Activated naive CD4-positive, alpha-beta T cell treated with anti-CD3 and anti-CD28 coated beads, Interleukin-2, amount 50 U/mL, for 72 hours (primary cell): ENCODE measurements at regions not wholly inside any gene's neighbourhood (a gene's known extent, or its start where the extent isn't known, plus 50 kb on each side); places are given as distances from the start of the nearest gene placed in this dataset.
"Not testable (repeated sequence)": the region's sequence is repeated elsewhere in the genome, so short reads cannot be mapped to it uniquely, and the experiment has no call there.

Experiments used
- ATAC-seq, 2 donors: fragments of 150-1000 bp; cut with Tn5 transposase; 2 replicates each; pipeline ENCODE4 v1.10.0; 2021; ENCODE audit warnings: mild to moderate bottlenecking in 2 of 2, moderate library complexity in 2 of 2
- DNase-seq, 2 donors: peaks; one replicate each; pipeline ENCODE4 v3.0.0; 2021 to 2022; ENCODE audit warnings: low spot score in 2 of 2
- H3K27ac Mint-ChIP-seq, 2 donors: one replicate each; pipeline ENCODE4 v1.8.0; 2022; ENCODE audit warnings: mild to moderate bottlenecking in 2 of 2, mixed read lengths in 2 of 2
- H3K36me3 Mint-ChIP-seq, 2 donors: one replicate each; pipeline ENCODE4 v1.8.0; 2022; ENCODE audit warnings: mixed read lengths in 2 of 2
- H3K9me3 Mint-ChIP-seq, 2 donors: one replicate each; pipeline ENCODE4 v1.8.0; 2022; ENCODE audit warnings: mixed read lengths in 2 of 2

DNA sequence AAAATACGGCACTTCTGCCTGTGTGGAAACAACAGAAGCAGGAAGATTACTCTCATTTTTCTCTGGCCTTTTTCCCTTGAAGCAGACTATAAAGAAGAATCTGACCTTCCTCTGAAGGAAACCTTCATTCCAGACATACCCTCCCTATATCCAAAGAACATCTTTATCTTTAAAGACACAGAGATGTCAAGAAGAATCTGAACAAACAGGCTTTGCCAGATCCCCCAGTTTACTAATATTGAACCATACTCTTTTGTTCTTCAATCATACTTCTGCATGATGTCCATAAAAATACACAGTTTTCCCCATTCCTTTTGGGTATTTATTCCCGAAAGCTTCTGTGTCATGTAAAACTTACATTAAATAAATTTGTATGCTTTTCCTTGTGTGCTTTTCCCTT lies 225.8 kb downstream of the MAT2B start:
- DNase-seq: no peak
- H3K36me3 Mint-ChIP-seq: no peaks in the 10 kb centered on the region
- ATAC-seq: no peak
- H3K9me3 Mint-ChIP-seq: peaks cover 0 to 11% of the 10 kb centered on the region in 2 donors
- no peak overlapping the region for H3K27ac Mint-ChIP-seq

DNA sequence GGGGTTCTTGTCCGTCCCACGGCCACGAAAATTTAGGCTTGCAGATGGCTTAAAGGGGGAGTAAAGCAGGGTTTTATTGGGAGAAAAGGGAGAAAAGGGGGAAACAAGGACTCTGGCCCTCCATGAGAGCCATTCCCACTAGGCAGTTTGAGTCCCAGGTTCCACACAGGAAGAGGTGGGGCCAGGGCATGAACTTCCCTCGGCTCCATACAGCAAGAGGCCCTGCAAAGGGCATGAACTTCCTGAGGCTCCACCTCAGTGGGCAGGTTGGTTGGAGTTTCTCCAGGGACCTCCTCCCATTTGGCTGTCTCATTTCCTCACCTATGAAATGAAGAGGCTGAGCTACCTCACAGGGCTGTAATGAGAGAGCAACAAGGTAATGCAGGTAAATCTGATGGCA lies 229.7 kb downstream of the MAT2B start:
- DNase-seq (no peak), ATAC-seq (no peak)
- Mint-ChIP-seq H3K36me3 (no peaks in the 10 kb centered on the region), H3K9me3 (peaks cover under 1 to 4% of the 10 kb centered on the region in 2 donors), H3K27ac (no peak overlapping the region)

DNA sequence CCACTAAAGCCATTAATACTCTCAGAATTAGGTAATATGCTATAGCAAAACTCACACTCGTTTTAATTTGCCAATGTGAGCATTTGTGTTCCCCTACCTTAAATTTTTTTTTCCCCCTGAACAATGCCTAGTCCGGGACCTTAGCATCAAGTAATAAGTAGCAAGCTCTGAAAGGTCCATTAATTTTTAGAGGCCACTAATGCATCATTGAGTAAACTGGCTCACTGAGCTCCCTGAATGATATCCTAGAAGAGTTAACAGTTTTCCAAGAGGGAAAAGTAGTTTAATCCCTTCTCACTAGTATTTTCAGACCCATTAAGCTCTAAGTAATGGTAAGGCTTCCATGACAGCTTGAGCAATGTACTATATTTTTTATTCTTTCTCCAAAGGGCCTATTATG lies 242.2 kb downstream of the MAT2B start:
- no peak for DNase-seq
- Mint-ChIP-seq H3K9me3 (peaks cover 6 to 12% of the 10 kb centered on the region in 2 donors), H3K27ac (no peak overlapping the region), H3K36me3 (no peaks in the 10 kb centered on the region)
- no peak for ATAC-seq

DNA sequence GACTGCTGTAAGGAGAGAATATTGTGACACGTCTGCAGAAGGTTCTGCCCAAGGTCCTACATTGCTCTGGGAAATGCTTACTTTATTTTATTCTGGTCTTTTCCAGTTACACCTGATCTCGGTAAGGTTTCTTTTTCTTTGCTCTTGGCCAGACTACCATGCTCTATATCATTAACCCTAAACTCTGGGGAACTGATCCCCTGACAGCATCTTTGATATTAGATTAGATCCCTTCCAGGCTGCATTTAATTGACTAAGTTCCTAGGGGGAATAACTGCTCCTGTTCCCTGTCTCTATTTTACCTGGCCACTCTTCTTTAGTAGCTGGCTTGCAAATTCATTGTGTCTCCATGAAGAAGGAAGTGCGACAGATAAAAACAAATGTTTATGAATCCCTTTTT lies 243.5 kb downstream of the MAT2B start:
- Mint-ChIP-seq H3K9me3 (peaks cover 5 to 12% of the 10 kb centered on the region in 2 donors), H3K27ac (no peak overlapping the region), H3K36me3 (no peaks in the 10 kb centered on the region)
- no peak for DNase-seq
- no peak for ATAC-seq

DNA sequence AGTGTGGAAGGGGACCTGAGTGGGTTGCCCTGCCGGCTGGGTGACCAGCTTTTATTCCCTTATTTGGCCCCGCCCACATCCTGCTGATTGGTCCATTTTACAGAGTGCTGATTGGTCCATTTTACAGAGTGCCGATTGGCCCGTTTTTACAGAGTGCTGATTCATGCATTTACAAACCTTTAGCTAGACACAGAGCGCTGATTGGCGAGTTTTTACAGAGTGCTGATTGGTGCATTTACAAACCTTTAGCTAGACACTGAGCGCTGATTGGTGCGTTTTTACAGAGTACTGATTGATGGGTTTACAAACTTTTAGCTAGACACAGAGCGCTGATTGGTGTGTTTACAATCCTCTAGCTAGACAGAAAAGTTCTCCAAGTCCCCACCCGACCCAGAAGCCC lies 245.0 kb downstream of the MAT2B start:
- H3K36me3 Mint-ChIP-seq, H3K27ac Mint-ChIP-seq, ATAC-seq, DNase-seq: not testable (repeated sequence)
- H3K9me3 Mint-ChIP-seq: peaks cover 6 to 19% of the 10 kb centered on the region in 2 donors

DNA sequence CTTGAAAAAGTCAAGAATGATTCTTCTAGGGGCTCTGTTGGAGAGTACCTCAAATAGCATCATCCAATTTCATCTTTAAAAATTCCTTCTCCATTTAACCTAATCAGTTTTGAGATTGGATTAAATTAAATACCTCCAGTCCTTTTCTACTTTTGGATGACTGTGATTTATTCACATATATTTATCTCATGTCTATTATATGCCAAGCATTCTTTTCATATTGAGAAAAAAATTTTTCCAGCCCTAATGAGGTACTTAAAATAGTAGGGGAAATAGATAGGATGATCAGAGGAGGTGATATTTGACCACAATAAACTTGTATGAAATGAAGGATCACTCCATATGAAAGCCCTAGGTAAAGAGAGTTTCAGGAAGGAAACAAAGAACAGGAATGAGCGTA lies 250.1 kb downstream of the MAT2B start:
- Mint-ChIP-seq H3K27ac (peak overlapping the region in 1 of 2 donors; percentile 26), H3K9me3 (peaks cover 6 to 16% of the 10 kb centered on the region in 2 donors), H3K36me3 (no peaks in the 10 kb centered on the region)
- DNase-seq (no peak), ATAC-seq (no peak)

DNA sequence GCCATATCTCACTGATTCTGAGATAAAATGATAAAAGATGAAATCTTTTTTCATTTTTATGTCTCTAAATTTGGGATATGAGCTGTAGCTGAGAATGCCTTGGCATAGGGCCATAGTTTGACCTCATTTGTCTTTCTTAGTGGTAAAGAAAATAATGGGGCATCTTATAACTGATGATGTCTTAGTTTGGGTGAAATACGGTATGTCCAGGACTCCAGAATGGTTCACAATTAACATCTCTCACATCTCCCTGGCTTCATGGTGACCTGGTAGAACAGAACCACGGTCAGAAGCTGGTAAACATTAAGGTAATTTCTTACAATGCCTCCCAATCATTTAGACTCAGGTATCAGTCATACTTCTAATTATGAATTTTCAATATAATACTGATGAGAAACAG lies 250.8 kb downstream of the MAT2B start:
- no peak for ATAC-seq
- H3K36me3 Mint-ChIP-seq: no peaks in the 10 kb centered on the region

DNA sequence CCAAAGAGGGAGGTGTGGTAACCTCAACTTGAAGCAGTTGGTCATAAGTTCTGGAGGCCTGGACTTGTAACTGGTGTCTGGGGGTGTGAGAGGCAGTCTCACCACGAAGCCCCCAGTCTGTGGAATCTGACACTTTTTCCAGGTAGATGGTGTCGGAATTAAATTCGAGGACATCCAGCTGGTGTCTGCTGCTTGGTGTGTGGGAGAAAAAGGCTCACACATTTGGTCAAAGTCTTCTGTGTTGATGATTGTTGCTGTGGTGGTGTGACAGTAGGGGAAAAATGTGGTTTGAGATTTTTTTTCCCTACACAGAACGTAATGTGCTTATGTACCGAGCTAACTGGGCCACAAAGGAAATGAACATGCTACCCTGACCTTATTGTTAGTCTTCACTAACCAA lies 251.9 kb downstream of the MAT2B start:
- H3K36me3 Mint-ChIP-seq: no peaks in the 10 kb centered on the region
- peaks cover 6 to 12% of the 10 kb centered on the region in 2 donors for H3K9me3 Mint-ChIP-seq
- DNase-seq (no peak), ATAC-seq (no peak)
- no peak overlapping the region for H3K27ac Mint-ChIP-seq

More for the DNA sequence above, 250.8 kb downstream of the MAT2B start:
- Mint-ChIP-seq H3K9me3 (peaks cover 6 to 16% of the 10 kb centered on the region in 2 donors), H3K27ac (no peak overlapping the region)
- DNase-seq: no peak

DNA sequence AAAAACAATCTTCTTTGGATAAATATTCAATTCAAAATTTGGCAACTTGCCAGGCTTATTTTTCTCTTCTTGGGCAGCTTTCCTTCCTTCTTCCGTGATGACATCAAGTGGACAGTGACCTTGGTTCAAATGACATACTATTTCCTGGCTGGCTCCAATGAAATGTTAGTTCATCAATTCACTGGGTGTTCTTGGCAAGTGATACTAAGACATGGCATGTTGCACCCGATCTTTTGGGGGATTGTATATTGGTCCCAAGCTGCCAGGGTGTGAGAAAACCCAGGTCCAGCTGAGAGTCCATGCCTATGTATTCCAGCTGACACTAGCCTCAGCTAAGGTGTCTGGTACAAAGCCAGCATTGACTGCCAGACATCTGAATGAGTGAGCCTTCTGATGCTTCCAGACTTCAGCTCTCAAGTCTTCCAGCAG lies 252.9 kb downstream of the MAT2B start:
- Mint-ChIP-seq H3K27ac (no peak overlapping the region), H3K9me3 (peaks cover 6 to 10% of the 10 kb centered on the region in 2 donors), H3K36me3 (no peaks in the 10 kb centered on the region)
- ATAC-seq (no peak), DNase-seq (no peak)

DNA sequence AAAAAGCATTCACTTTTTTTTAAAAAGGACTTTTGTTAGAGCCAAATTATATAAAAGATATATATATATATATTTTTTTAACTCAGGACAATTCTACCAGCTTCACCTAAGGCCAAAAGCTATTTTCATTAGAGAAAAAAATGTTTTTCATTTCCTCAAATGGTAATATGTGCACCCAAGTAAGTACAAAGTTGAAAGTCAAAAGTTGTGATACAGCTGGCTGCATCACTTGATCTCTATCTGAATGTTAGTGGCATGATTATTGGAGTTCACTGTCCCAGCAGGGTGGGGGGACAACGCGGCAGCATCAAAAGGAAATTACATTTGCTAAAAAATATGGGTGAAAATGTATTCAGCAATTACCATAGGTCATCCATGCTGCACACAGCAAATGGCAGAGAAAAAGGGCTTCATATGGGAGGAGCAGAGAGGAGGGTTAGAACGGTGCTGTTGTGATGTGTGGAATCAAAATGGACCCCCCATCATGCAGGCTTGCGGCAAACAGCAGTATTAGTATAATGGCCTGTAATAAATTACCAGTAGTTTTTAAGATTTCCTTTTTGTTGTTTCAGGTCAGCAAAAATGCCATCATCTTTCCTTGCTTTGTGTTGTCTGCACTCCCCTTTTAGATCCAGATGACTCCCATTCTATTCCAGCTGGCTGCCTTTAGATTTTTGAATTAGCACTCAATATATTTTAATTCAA lies 253.7 kb downstream of the MAT2B start:
- Mint-ChIP-seq H3K9me3 (peaks cover 6 to 9% of the 10 kb centered on the region in 2 donors), H3K27ac (no peak overlapping the region), H3K36me3 (no peaks in the 10 kb centered on the region)
- no peak for ATAC-seq
- no peak for DNase-seq

DNA sequence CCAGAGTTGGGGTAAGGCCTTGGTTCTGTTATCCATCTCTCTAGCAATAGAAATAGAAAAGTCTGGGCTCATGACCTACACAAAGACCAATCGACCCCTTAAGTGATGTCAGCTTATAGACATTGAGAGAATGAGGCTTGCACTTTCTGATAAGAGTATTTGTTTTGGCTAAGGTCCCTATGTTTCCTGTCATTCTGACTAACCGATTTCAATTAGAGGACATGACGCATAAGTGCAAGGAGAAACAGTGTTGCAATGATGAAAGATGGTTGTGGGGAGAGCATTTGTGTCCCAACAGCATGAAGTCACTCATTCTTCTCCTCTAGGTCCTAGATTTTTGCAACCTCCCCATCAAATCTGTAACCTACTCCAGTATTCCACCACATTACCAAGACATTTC lies 255.1 kb downstream of the MAT2B start:
- no peak for ATAC-seq
- Mint-ChIP-seq H3K9me3 (peaks cover 3 to 4% of the 10 kb centered on the region in 2 donors), H3K27ac (no peak overlapping the region), H3K36me3 (no peaks in the 10 kb centered on the region)
- no peak for DNase-seq

DNA sequence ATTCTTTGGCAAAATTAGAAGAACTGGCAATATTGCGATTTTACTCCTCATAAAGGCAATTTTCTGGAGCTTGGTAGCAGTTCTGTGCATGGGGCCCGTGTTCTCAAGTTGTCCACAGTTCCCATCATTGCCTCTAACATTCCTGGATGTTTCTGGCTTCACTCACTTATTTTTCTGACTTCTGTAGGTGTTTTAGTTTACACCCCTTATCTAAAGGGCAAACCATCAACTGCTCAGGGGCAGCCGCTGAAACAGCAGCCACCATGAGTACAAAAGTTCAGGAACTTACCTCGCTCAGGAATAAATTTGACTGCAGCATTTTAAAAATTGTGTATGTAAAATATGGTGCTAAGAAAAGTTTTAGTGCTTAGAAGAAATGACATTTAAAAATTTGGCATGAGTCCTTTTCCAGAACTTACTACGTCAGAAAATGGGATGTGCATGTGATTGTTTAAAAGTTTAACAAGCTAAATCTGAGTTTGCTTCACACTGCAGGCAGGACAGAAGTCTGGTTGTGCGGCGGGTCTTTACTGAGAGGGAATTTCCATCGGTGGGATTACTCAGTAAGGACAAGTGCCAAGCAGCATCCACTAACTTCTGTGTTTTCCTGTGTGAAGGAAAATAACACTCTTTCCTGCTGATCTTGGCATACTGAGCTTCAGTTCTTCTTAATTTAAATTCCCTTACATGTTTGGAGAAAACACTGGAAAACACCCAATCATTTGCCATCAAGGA lies 261.7 kb downstream of the MAT2B start:
- Mint-ChIP-seq H3K9me3 (no peaks in the 10 kb centered on the region), H3K27ac (no peak overlapping the region), H3K36me3 (no peaks in the 10 kb centered on the region)
- ATAC-seq (no peak), DNase-seq (no peak)

DNA sequence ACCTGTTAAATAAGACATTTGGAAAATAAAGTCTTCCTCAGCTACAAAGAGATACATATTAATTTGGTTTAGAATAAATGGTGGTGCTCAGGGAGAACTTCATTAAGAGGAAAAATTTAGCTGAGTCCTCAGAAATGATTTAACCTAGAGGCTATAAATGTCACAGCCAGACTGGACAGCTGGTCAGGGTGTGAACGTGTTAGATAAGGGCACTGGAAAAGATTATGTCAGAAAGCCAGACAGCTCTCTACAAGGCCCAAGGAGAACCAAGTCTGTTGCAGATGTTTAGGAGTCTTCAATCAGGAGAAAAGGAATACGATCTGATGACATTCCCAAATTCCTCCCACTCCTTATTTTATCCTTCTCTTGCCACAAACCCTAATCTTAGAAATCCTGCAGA lies 265.2 kb downstream of the MAT2B start:
- no peak for ATAC-seq
- Mint-ChIP-seq H3K27ac (no peak overlapping the region), H3K9me3 (peaks cover 0 to 6% of the 10 kb centered on the region in 2 donors), H3K36me3 (no peaks in the 10 kb centered on the region)
- no peak for DNase-seq

DNA sequence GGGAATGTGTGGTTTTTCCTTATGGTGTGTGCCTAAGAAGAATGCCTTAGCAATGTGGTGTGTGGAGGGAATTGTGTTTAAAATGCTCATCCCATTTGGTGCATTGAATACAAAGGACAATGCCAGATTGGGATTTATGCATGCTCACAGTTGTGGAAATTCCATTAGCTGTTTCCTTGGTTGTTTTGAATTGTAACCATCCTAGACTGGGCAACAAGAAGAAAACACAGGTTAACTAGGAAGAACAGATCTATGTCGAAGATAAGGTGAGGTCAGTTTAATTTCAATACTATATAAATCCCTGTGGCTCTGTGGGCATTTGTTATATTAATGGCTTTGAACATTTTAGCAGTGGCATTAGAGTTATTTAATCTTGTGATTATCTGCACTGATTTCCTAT lies 266.8 kb downstream of the MAT2B start:
- no peak overlapping the region for H3K27ac Mint-ChIP-seq
- no peak for ATAC-seq
- DNase-seq: no peak
- peaks cover 0 to 6% of the 10 kb centered on the region in 2 donors for H3K9me3 Mint-ChIP-seq
- no peaks in the 10 kb centered on the region for H3K36me3 Mint-ChIP-seq

DNA sequence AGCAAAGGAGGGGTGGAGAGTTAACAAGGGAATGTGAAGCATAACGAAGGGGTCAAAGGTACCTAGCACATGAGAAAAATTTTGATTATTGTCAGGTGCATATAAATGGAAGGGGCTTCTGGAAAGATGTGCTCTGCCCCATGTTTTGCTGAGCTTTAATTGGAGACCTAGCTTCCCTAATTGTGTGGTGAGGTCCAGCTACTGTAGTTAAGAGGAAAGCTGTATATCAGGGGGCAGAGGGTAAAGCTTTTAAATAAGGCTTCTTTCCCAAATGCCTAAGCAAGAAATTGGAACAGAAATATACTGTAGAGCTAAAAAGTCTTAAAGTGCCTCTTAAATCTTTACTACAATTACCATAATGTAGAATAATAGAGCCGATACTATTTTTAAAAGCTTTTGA lies 267.2 kb downstream of the MAT2B start:
- DNase-seq (no peak), ATAC-seq (no peak)
- H3K36me3 Mint-ChIP-seq: no peaks in the 10 kb centered on the region
- H3K27ac Mint-ChIP-seq: no peak overlapping the region
- peaks cover 0 to 6% of the 10 kb centered on the region in 2 donors for H3K9me3 Mint-ChIP-seq

DNA sequence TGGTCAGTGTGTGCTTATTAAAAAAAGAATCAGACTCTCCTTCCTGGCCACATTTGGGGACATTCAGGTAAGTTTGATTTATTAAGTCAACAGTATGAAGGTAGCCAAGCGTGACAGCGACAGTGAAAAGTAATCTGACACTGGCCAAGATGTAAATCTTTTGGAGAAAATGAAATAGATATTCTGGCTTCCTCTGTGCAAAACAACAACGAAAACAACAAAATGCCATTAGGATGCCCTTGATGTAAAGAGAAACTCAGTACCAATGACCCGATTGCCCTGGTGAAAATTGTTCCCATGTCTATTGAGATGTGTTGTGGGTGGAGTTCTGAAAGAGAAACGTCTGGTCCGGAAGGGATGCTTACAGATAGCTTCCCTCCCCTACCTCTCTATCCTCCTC lies 267.8 kb downstream of the MAT2B start:
- H3K9me3 Mint-ChIP-seq: peaks cover 0 to 6% of the 10 kb centered on the region in 2 donors
- DNase-seq: no peak
- H3K36me3 Mint-ChIP-seq: no peaks in the 10 kb centered on the region
- H3K27ac Mint-ChIP-seq: no peak overlapping the region
- ATAC-seq: no peak

DNA sequence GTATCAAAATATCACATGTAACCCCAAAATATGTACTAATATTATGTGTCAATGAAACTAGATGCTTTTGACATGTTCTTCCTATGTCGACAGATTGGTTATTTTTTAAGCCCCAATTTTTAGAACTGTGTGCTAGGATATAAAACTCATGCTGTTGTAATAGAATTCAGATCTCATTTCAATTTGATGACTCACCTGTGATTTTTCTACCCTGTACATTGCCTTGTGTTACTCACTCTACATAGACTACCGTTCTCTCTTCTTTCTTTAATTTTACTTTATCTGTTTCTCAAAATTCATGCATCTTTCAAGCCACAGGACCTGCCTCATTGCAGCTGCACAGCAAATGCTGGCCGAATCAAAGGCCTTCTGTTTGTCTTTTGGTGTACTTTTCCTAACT lies 284.5 kb downstream of the MAT2B start:
- H3K27ac Mint-ChIP-seq: no peak overlapping the region
- H3K36me3 Mint-ChIP-seq: no peaks in the 10 kb centered on the region
- ATAC-seq: no peak
- no peak for DNase-seq
- peaks cover 6 to 11% of the 10 kb centered on the region in 2 donors for H3K9me3 Mint-ChIP-seq

DNA sequence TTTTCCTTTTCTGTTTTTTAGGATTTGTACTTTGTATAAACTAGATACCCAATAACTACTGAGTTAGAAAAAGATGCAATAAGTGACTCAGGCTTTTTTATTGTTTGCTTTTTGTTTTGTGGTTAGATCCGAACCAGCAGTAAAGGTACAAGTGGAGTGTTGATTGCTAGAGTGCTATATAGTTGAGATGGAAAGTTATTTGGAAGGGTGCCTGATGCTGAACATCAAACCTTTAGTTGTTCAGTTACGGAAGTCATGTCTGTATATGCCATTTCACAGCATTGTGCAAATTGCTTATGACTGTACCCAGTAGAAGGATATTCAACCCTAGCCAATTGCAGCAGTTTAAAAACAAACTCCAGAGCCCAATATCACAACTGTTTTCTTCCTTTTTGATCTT lies 285.1 kb downstream of the MAT2B start:
- ATAC-seq (no peak), DNase-seq (no peak)
- H3K36me3 Mint-ChIP-seq: no peaks in the 10 kb centered on the region
- no peak overlapping the region for H3K27ac Mint-ChIP-seq
- peaks cover 8 to 14% of the 10 kb centered on the region in 2 donors for H3K9me3 Mint-ChIP-seq
